ENCODE measurements at regions not wholly inside any gene's neighbourhood (a gene's known extent, or its start where the extent isn't known, plus 50 kb on each side); places are given as distances from the start of the nearest gene placed in this dataset.

DNA sequence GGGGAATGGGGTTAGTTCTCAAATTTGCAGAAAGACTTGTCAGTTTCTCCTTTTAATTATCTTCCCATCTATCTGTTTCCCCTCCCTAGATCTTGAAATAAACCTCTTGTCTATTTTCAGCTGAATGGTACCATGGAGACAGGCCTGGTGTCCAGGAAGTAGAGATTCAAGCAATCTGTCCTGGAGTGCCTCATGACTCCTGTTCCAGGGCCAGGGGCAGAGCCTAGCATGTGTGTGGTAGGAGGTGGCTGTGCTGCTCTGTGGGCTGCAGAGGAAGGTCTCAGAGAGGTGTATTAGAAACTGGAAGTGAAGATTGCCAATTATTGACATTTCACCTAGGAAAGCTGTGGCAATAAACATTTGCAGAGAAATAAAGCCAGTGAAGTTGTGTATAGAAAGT lies 175.8 kb upstream of the ATP10B start:
- RAD21 ChIA-PET (ENCODE audit: low non-redundant PET in 1 of 2, low total read pairs in 2 of 2, uncharacterized antibody in 2 of 2, unreplicated experiment in 2 of 2) = no interaction called here
- intact Hi-C loops (cut with micrococcal nuclease) = no loop called here
- no peaks in the 10 kb centered on the region for H3K9me2 ChIP-seq (ENCODE audit: insufficient read depth)

More for the DNA sequence above, 175.8 kb upstream of the ATP10B start:
- CTCF ChIA-PET = no interaction called here
- no TSS peak for BruUV-seq (replicated peaks)
- no peak for DNase-seq (ENCODE audit: low read depth, low spot score)
- TF ChIP-seq SRF (IDR thresholded peaks at IDR 0.05; ENCODE audit: low read depth) = no peak
- TF ChIP-seq JUND (IDR thresholded peaks at IDR 0.05) = no peak
- TF ChIP-seq ZNF274 (IDR thresholded peaks at IDR 0.05; ENCODE audit: low read depth, low read length) = no peak
- no peak for TF ChIP-seq CBX3 (IDR thresholded peaks at IDR 0.05; ENCODE audit: low read depth)
- TF ChIP-seq, protein P1, sequence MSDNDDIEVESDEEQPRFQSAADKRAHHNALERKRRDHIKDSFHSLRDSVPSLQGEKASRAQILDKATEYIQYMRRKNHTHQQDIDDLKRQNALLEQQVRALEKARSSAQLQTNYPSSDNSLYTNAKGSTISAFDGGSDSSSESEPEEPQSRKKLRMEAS (IDR thresholded peaks at IDR 0.05) = no peak
- no peak for TF ChIP-seq CEBPB (IDR thresholded peaks at IDR 0.05; ENCODE audit: low read depth)
- TF ChIP-seq YY1 (IDR thresholded peaks at IDR 0.05; ENCODE audit: extremely low read depth, insufficient replicate concordance, low read depth, low read length) = no peak
- no peak for TF ChIP-seq ZBTB33 (IDR thresholded peaks at IDR 0.05; ENCODE audit: extremely low read depth, insufficient replicate concordance, low read length)
- TF ChIP-seq ELF1 (IDR thresholded peaks at IDR 0.05; ENCODE audit: borderline replicate concordance, low read depth) = no peak
- no peak for TF ChIP-seq ATF3 (IDR thresholded peaks at IDR 0.05)
- TF ChIP-seq EZH2phosphoT487 (IDR thresholded peaks at IDR 0.05; ENCODE audit: borderline replicate concordance) = no peak
- no peak for TF ChIP-seq SIN3A (IDR thresholded peaks at IDR 0.05; ENCODE audit: low read depth)
- TF ChIP-seq POLR2AphosphoS5 (IDR thresholded peaks at IDR 0.05; ENCODE audit: low read depth, low read length) = no peak
- no peak for TF ChIP-seq EZH2 (IDR thresholded peaks at IDR 0.05)
- no peak for TF ChIP-seq POLR2A (IDR thresholded peaks at IDR 0.05; ENCODE audit: borderline replicate concordance, extremely low read depth, insufficient read depth, insufficient read length)
- no peak for ATAC-seq
- Histone ChIP-seq H3K4me1 (ENCODE audit: control insufficient read depth in 1 of 2, insufficient read depth in 2 of 2, low read length in 2 of 2) (no peaks in the 10 kb centered on the region), H3K36me3 (ENCODE audit: control insufficient read depth in 1 of 2, insufficient read depth in 2 of 2, low read length in 2 of 2) (no peaks in the 10 kb centered on the region), H3K9me3 (ENCODE audit: control insufficient read depth in 1 of 2, insufficient read depth in 1 of 2, low read depth in 1 of 2, low read length in 2 of 2) (0 out of 4 replicates have a peak, but pooled peaks cover 0 to 5% of the 10 kb centered on the region in 2 experiments), H3K27ac (ENCODE audit: low read depth, low read length) (no peak overlapping the region), H3K27me3 (ENCODE audit: insufficient read depth, low read length) (no peaks in the 10 kb centered on the region), H3K79me2 (ENCODE audit: insufficient read depth, low read length) (no peaks in the 10 kb centered on the region), H2AFZ (ENCODE audit: low read depth, low read length, poor library complexity, severe bottlenecking) (no peak overlapping the region), H3K9ac (ENCODE audit: low read length) (no peak overlapping the region), H4K20me1 (ENCODE audit: insufficient read depth) (no peaks in the 10 kb centered on the region), H3K4me3 (replicated peaks in 1 of 2; ENCODE audit: low read depth in 1 of 2, low read length in 2 of 2) (no peak overlapping the region), H3K4me2 (ENCODE audit: low read length) (no peak overlapping the region)
- POLR2A ChIA-PET = no interaction called here

Data from HCT116 (cell line).